K562 (cell line): ENCODE measurements at regions not wholly inside any gene's neighbourhood (a gene's known extent, or its start where the extent isn't known, plus 50 kb on each side); places are given as distances from the start of the nearest gene placed in this dataset.

ENCODE experiments used
- CHCHD3 ChIP-seq: fragments of 250-450 bp; sonication (Bioruptor Pico); IDR thresholded peaks from 2 replicates; pipeline ENCODE4 v2.1.2; 2022; ENCODE audit warnings: mild to moderate bottlenecking
- FOXA3 ChIP-seq, 2 experiments: fragments of 450-650 bp in 1 of 2; sonication (generic) in 1 of 2; formaldehyde crosslinking; IDR thresholded peaks in 1 of 2; conservative IDR thresholded peaks in 1 of 2; 2 replicates each; pipeline versions ENCODE4 v1.4.0 to v1.8.0; 2020 to 2022; ENCODE audit warnings: mild to moderate bottlenecking in 2 of 2, missing genetic modification reagents in 1 of 2
- MEIS2 ChIP-seq: fragments of 450-650 bp; IDR thresholded peaks from 2 replicates; pipeline ENCODE4 v1.6.1; 2014; ENCODE audit warnings: mild to moderate bottlenecking; ENCODE audit not compliant: partially characterized antibody
- SP1 ChIP-seq: sonication (generic); formaldehyde crosslinking; IDR thresholded peaks from 2 replicates; pipeline ENCODE4 v1.8.1; 2022; ENCODE audit warnings: mild to moderate bottlenecking, missing genetic modification reagents
- THRAP3 ChIP-seq: fragments of 450-650 bp; IDR thresholded peaks from 2 replicates; pipeline ENCODE4 v1.6.1; 2016; ENCODE audit warnings: mild to moderate bottlenecking, inconsistent platforms, borderline replicate concordance
- YY1 ChIP-seq, 3 experiments: IDR thresholded peaks; 2 replicates each; pipeline ENCODE4 v1.6.1; 2011; ENCODE audit warnings: low read length in 2 of 3, mild to moderate bottlenecking in 2 of 3, moderate library complexity in 2 of 3, borderline replicate concordance in 1 of 3, control low read depth in 1 of 3, low read depth in 1 of 3; ENCODE audit not compliant: insufficient read depth in 3 of 3, insufficient replicate concordance in 2 of 3, control insufficient read depth in 1 of 3, insufficient read length in 1 of 3; ENCODE audit errors: extremely low read depth in 1 of 3
- ZBTB17 ChIP-seq: fragments of 450-650 bp; formaldehyde crosslinking; IDR thresholded peaks from 2 replicates; pipeline ENCODE4 v1.4.0; 2020; ENCODE audit warnings: mild to moderate bottlenecking
- ZBTB43 ChIP-seq: sonication (generic); formaldehyde crosslinking; IDR thresholded peaks from 2 replicates; pipeline ENCODE4 v1.8.0; 2023; ENCODE audit warnings: mild to moderate bottlenecking, missing genetic modification reagents
- ZNF140 ChIP-seq: fragments of 250-450 bp; sonication (Bioruptor Pico); IDR thresholded peaks from 2 replicates; pipeline ENCODE4 v1.8.0; 2021; ENCODE audit warnings: moderate library complexity, mild to moderate bottlenecking, inconsistent platforms
- ZNF253 ChIP-seq: fragments of 250-450 bp; sonication (Bioruptor Pico); conservative IDR thresholded peaks from 2 replicates; pipeline ENCODE4 v1.6.1; 2021; ENCODE audit warnings: mild to moderate bottlenecking
- TF ChIP-seq, protein P1 (sequence below), 3 experiments: IDR thresholded peaks in 2 of 3; conservative IDR thresholded peaks in 1 of 3; 2 replicates each; pipeline ENCODE4 v1.5.1; 2011 to 2012; ENCODE audit warnings: low read length in 3 of 3, mild to moderate bottlenecking in 3 of 3, control low read depth in 2 of 3, improper control_type of control experiment in 1 of 3, inconsistent platforms in 1 of 3, low read depth in 1 of 3, mixed read lengths in 1 of 3, moderate library complexity in 1 of 3; ENCODE audit not compliant: insufficient read depth in 2 of 3
- TF ChIP-seq, protein P2 (sequence below): fragments of 250-450 bp; sonication (Bioruptor Pico); IDR thresholded peaks from 2 replicates; pipeline ENCODE4 v1.6.1; 2021; ENCODE audit warnings: mild to moderate bottlenecking

- TF ChIP-seq ZBTB43 (CRISPR knock-in tag) (no peak), MEIS2 (no peak), FOXA3 (CRISPR knock-in tag; conservative IDR thresholded peaks at IDR 0.05 in 1 of 2, IDR thresholded peaks at IDR 0.05 in 1 of 2) (no peak), ZBTB17 (CRISPR knock-in tag) (no peak), YY1 (IDR thresholded peaks at IDR 0.05; ENCODE audit: borderline replicate concordance in 1 of 3, control insufficient read depth in 1 of 3, extremely low read depth in 1 of 3, insufficient read depth in 3 of 3, insufficient read length in 1 of 3, insufficient replicate concordance in 2 of 3, low read depth in 1 of 3, low read length in 2 of 3) (no peak), THRAP3 (no peak), ZNF253 (no peak), CHCHD3 (CRISPR knock-in tag) (no peak), ZNF140 (CRISPR knock-in tag) (no peak), SP1 (CRISPR knock-in tag) (no peak)
- TF ChIP-seq, protein P1, sequence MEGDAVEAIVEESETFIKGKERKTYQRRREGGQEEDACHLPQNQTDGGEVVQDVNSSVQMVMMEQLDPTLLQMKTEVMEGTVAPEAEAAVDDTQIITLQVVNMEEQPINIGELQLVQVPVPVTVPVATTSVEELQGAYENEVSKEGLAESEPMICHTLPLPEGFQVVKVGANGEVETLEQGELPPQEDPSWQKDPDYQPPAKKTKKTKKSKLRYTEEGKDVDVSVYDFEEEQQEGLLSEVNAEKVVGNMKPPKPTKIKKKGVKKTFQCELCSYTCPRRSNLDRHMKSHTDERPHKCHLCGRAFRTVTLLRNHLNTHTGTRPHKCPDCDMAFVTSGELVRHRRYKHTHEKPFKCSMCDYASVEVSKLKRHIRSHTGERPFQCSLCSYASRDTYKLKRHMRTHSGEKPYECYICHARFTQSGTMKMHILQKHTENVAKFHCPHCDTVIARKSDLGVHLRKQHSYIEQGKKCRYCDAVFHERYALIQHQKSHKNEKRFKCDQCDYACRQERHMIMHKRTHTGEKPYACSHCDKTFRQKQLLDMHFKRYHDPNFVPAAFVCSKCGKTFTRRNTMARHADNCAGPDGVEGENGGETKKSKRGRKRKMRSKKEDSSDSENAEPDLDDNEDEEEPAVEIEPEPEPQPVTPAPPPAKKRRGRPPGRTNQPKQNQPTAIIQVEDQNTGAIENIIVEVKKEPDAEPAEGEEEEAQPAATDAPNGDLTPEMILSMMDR (IDR thresholded peaks at IDR 0.05 in 2 of 3, conservative IDR thresholded peaks at IDR 0.05 in 1 of 3; ENCODE audit: insufficient read depth in 2 of 3, low read depth in 1 of 3, low read length in 3 of 3): no peak
- TF ChIP-seq, protein P2, sequence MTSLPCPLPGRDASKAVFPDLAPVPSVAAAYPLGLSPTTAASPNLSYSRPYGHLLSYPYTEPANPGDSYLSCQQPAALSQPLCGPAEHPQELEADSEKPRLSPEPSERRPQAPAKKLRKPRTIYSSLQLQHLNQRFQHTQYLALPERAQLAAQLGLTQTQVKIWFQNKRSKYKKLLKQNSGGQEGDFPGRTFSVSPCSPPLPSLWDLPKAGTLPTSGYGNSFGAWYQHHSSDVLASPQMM (CRISPR knock-in tag): no peak
These were observed 182.4 kb upstream of the CXXC4 start for GRCh38 chr4:104677116-104677515.
